A549 (cell line): ENCODE measurements at regions not wholly inside any gene's neighbourhood (a gene's known extent, or its start where the extent isn't known, plus 50 kb on each side); places are given as distances from the start of the nearest gene placed in this dataset.

Experiments used
- EP300 ChIP-seq, 2 experiments: fragments of >200 bp; sonication (Bioruptor Twin); formaldehyde crosslinking; IDR thresholded peaks; 2 replicates in 1 of 2; 3 replicates in 1 of 2; pipeline ENCODE4 v1.6.1; 2016 to 2017
- HOXA7 ChIP-seq: fragments of 250-450 bp; sonication (Bioruptor Pico); IDR thresholded peaks from 2 replicates; pipeline ENCODE4 v1.5.0; 2020; ENCODE audit warnings: mild to moderate bottlenecking, moderate library complexity
- NPAS2 ChIP-seq: fragments of 250-450 bp; sonication (Bioruptor Pico); IDR thresholded peaks from 2 replicates; pipeline ENCODE4 v1.8.0; 2022; ENCODE audit warnings: mild to moderate bottlenecking, moderate library complexity, borderline replicate concordance
- POLR2A ChIP-seq: IDR thresholded peaks from 2 replicates; pipeline ENCODE4 v1.6.1; 2012; ENCODE audit warnings: mild to moderate bottlenecking, low read length
- SMC3 ChIP-seq: fragments of >200 bp; sonication (Bioruptor Twin); formaldehyde crosslinking; IDR thresholded peaks from 3 replicates; pipeline ENCODE4 v1.6.1; 2018; ENCODE audit warnings: inconsistent platforms
- TF ChIP-seq, protein P1 (sequence below): fragments of >200 bp; sonication (Bioruptor Twin); formaldehyde crosslinking; IDR thresholded peaks from 3 replicates; pipeline ENCODE4 v1.6.1; 2016
- TF ChIP-seq, protein P2 (sequence below): fragments of >200 bp; sonication (Bioruptor Twin); formaldehyde crosslinking; IDR thresholded peaks from 3 replicates; pipeline ENCODE4 v1.5.1; 2016

DNA sequence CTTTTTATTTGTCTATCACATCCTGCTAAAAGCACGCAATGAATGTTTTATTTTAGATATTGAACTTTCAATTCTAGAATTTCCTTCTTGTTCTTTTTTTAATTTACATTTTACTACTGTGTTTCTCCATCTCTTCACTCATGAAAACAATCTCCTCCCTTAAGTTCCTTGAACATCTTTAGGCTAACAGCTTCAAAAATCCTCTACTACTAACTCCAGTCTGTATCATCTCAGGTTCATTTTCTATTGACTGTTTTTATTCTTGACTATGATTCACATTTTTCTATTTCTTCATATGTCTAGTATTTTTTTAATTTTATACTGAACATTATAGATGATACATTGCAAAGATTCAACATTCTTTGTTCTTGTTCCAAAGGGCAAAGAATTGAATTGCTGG lies 79.2 kb upstream of the NCK2 start:
- TF ChIP-seq, protein P1, sequence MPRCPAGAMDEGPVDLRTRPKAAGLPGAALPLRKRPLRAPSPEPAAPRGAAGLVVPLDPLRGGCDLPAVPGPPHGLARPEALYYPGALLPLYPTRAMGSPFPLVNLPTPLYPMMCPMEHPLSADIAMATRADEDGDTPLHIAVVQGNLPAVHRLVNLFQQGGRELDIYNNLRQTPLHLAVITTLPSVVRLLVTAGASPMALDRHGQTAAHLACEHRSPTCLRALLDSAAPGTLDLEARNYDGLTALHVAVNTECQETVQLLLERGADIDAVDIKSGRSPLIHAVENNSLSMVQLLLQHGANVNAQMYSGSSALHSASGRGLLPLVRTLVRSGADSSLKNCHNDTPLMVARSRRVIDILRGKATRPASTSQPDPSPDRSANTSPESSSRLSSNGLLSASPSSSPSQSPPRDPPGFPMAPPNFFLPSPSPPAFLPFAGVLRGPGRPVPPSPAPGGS = no peak
- TF ChIP-seq POLR2A (no peak), HOXA7 (CRISPR knock-in tag) (no peak), SMC3 (no peak), EP300 (IDR thresholded peaks at IDR 0.05) (no peak), NPAS2 (CRISPR knock-in tag) (no peak)
- TF ChIP-seq, protein P2, sequence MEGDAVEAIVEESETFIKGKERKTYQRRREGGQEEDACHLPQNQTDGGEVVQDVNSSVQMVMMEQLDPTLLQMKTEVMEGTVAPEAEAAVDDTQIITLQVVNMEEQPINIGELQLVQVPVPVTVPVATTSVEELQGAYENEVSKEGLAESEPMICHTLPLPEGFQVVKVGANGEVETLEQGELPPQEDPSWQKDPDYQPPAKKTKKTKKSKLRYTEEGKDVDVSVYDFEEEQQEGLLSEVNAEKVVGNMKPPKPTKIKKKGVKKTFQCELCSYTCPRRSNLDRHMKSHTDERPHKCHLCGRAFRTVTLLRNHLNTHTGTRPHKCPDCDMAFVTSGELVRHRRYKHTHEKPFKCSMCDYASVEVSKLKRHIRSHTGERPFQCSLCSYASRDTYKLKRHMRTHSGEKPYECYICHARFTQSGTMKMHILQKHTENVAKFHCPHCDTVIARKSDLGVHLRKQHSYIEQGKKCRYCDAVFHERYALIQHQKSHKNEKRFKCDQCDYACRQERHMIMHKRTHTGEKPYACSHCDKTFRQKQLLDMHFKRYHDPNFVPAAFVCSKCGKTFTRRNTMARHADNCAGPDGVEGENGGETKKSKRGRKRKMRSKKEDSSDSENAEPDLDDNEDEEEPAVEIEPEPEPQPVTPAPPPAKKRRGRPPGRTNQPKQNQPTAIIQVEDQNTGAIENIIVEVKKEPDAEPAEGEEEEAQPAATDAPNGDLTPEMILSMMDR = no peak
